ENCODE measurements at regions not wholly inside any gene's neighbourhood (a gene's known extent, or its start where the extent isn't known, plus 50 kb on each side); places are given as distances from the start of the nearest gene placed in this dataset.
A peak's percentile ranks its signal among the peaks of the same experiment; 100 is the strongest.

DNA sequence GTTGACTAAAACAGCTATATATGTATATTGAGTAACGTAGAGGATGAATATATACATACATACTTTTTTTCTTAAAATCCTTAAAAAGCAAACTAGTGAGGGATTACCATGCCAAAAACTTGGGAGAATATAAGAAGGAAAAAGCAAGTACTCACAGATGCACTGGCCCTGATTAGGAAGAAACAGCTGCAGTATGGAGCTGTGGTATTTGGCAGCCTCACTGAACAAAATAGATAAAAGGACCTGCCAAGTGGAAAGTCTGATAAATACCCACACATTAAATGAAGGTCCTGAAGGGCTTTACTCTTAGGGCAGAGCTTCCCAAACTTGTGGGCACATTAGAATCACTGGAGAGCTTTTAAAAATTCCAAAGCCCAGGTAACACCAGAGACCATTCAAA lies 80.6 kb downstream of the FEM1C start:
- no peak for ATAC-seq (ENCODE audit: low read depth)
- Histone ChIP-seq H2BK5ac (ENCODE audit: low read depth, low read length, poor library complexity, severe bottlenecking) (no peak overlapping the region), H2AFZ (replicated peaks; ENCODE audit: low read length, poor library complexity) (no peak overlapping the region), H2BK15ac (ENCODE audit: low read depth, low read length) (0 out of 3 replicates have a peak overlapping the region, but pooled peaks have one; percentile 27), H3K79me1 (ENCODE audit: low read depth in 1 of 2, low read length in 2 of 2) (no peaks in the 10 kb centered on the region), H3K9me1 (ENCODE audit: insufficient read depth, low read length) (peaks cover 10% of the 10 kb centered on the region), H3K4me3 (ENCODE audit: insufficient read depth, low read depth, low read length) (no peak overlapping the region), H3K18ac (ENCODE audit: low read depth, low read length) (no peak overlapping the region), H3K4ac (ENCODE audit: low read depth, low read length) (no peak overlapping the region), H3K36me3 (ENCODE audit: control insufficient read depth, insufficient read depth, low read length) (no peaks in the 10 kb centered on the region), H2BK20ac (ENCODE audit: low read depth, low read length) (0 out of 2 replicates have a peak overlapping the region, but pooled peaks have one; percentile 8), H4K8ac (ENCODE audit: low read depth in 2 of 2, low read length in 2 of 2) (no peak overlapping the region), H3K27me3 (ENCODE audit: control insufficient read depth, insufficient read depth, low read length) (no peaks in the 10 kb centered on the region), H2AK5ac (ENCODE audit: low read depth, low read length) (no peak overlapping the region), H4K20me1 (ENCODE audit: insufficient read depth, low read length) (no peaks in the 10 kb centered on the region), H3K4me1 (ENCODE audit: control insufficient read depth, insufficient read depth, low read length) (peaks cover 6% of the 10 kb centered on the region), H3K4me2 (ENCODE audit: low read depth, low read length) (no peak overlapping the region), H3K9me3 (ENCODE audit: control insufficient read depth, insufficient read depth, low read length) (no peaks in the 10 kb centered on the region), H3K9ac (ENCODE audit: low read depth, low read length) (no peak overlapping the region), H3K23ac (ENCODE audit: low read depth, low read length) (no peak overlapping the region), H3K14ac (replicated peaks; ENCODE audit: low read depth, low read length) (no peak overlapping the region), H3K27ac (ENCODE audit: insufficient read depth, low read length) (no peak overlapping the region), H4K5ac (ENCODE audit: low read depth, low read length) (no peak overlapping the region), H3K56ac (ENCODE audit: extremely low read depth, insufficient read depth, low read length) (no peak overlapping the region), H4K91ac (ENCODE audit: insufficient read depth, low read depth, low read length) (no peak overlapping the region), H2AK9ac (replicated peaks; ENCODE audit: low read depth, low read length, poor library complexity) (no peak overlapping the region), H2BK120ac (ENCODE audit: low read depth, low read length) (no peak overlapping the region)
- TF ChIP-seq NFE2L2 (IDR thresholded peaks at IDR 0.05; ENCODE audit: low read depth, low read length), result no peak
- TF ChIP-seq, protein P1, sequence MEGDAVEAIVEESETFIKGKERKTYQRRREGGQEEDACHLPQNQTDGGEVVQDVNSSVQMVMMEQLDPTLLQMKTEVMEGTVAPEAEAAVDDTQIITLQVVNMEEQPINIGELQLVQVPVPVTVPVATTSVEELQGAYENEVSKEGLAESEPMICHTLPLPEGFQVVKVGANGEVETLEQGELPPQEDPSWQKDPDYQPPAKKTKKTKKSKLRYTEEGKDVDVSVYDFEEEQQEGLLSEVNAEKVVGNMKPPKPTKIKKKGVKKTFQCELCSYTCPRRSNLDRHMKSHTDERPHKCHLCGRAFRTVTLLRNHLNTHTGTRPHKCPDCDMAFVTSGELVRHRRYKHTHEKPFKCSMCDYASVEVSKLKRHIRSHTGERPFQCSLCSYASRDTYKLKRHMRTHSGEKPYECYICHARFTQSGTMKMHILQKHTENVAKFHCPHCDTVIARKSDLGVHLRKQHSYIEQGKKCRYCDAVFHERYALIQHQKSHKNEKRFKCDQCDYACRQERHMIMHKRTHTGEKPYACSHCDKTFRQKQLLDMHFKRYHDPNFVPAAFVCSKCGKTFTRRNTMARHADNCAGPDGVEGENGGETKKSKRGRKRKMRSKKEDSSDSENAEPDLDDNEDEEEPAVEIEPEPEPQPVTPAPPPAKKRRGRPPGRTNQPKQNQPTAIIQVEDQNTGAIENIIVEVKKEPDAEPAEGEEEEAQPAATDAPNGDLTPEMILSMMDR (conservative IDR thresholded peaks at IDR 0.05; ENCODE audit: low read depth, low read length), result no peak
- TF ChIP-seq, protein P2, sequence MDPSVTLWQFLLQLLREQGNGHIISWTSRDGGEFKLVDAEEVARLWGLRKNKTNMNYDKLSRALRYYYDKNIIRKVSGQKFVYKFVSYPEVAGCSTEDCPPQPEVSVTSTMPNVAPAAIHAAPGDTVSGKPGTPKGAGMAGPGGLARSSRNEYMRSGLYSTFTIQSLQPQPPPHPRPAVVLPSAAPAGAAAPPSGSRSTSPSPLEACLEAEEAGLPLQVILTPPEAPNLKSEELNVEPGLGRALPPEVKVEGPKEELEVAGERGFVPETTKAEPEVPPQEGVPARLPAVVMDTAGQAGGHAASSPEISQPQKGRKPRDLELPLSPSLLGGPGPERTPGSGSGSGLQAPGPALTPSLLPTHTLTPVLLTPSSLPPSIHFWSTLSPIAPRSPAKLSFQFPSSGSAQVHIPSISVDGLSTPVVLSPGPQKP (IDR thresholded peaks at IDR 0.05; ENCODE audit: borderline replicate concordance, low read depth, low read length), result no peak
- no peak for TF ChIP-seq RAD21 (IDR thresholded peaks at IDR 0.05; ENCODE audit: low read length)
- no peak for TF ChIP-seq MAZ (IDR thresholded peaks at IDR 0.05; ENCODE audit: borderline replicate concordance, low read depth, low read length)
- TF ChIP-seq MAFK (IDR thresholded peaks at IDR 0.05; ENCODE audit: low read depth, low read length), result no peak
- TF ChIP-seq POLR2A (IDR thresholded peaks at IDR 0.05; ENCODE audit: low read depth, low read length), result no peak
- no peak for TF ChIP-seq SMC3 (IDR thresholded peaks at IDR 0.05; ENCODE audit: low read depth, low read length)
- no peak for TF ChIP-seq MXI1 (IDR thresholded peaks at IDR 0.05; ENCODE audit: borderline replicate concordance, low read depth, low read length)
- TF ChIP-seq BHLHE40 (IDR thresholded peaks at IDR 0.05; ENCODE audit: low read depth, low read length), result no peak
- TF ChIP-seq RCOR1 (IDR thresholded peaks at IDR 0.05; ENCODE audit: insufficient replicate concordance, low read length), result no peak
- TF ChIP-seq, protein P3, sequence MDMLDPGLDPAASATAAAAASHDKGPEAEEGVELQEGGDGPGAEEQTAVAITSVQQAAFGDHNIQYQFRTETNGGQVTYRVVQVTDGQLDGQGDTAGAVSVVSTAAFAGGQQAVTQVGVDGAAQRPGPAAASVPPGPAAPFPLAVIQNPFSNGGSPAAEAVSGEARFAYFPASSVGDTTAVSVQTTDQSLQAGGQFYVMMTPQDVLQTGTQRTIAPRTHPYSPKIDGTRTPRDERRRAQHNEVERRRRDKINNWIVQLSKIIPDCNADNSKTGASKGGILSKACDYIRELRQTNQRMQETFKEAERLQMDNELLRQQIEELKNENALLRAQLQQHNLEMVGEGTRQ (IDR thresholded peaks at IDR 0.05; ENCODE audit: low read depth, low read length), result no peak
- no peak for TF ChIP-seq CHD1 (IDR thresholded peaks at IDR 0.05; ENCODE audit: low read depth, low read length)
- no peak for TF ChIP-seq RFX5 (IDR thresholded peaks at IDR 0.05; ENCODE audit: low read depth, low read length)
- no peak for TF ChIP-seq FOS (IDR thresholded peaks at IDR 0.05; ENCODE audit: low read depth, low read length)
- no peak for TF ChIP-seq CEBPB (IDR thresholded peaks at IDR 0.05; ENCODE audit: low read depth, low read length)
- intact Hi-C loops (cut with micrococcal nuclease) (no loop called here), dilution Hi-C loops (cut with HindIII; ENCODE audit: low sequenced_read_pairs, unreplicated experiment) (no loop called here), in situ Hi-C loops (cut with MboI; ENCODE audit: low sequenced_read_pairs) (no loop called here)
- no CpG with 5 or more reads among the region's 1 CpG for WGBS, 2 experiments (ENCODE audit: extremely low coverage in 2 of 2, insufficient read length in 1 of 2)
- CTCF ChIA-PET, result interaction anchor here (0.7 kb wide), 1 partner anchor 75 kb away, joined by 3 read pairs; no protein-coding TSS in a partner anchor
- peak; percentile 22 for DNase-seq
- no TSS peak for BruUV-seq (replicated peaks)
- POLR2A ChIA-PET (ENCODE audit: unreplicated experiment), result no interaction called here

Data from IMR-90 (cell line).